Inferior parietal cortex (tissue), 1 donor: ENCODE measurements at regions not wholly inside any gene's neighbourhood (a gene's known extent, or its start where the extent isn't known, plus 50 kb on each side); places are given as distances from the start of the nearest gene placed in this dataset.

Experiments used
- DNase-seq: peaks from one replicate; pipeline ENCODE4 v3.0.0-alpha.2; 2016; ENCODE audit errors: extremely low spot score

DNA sequence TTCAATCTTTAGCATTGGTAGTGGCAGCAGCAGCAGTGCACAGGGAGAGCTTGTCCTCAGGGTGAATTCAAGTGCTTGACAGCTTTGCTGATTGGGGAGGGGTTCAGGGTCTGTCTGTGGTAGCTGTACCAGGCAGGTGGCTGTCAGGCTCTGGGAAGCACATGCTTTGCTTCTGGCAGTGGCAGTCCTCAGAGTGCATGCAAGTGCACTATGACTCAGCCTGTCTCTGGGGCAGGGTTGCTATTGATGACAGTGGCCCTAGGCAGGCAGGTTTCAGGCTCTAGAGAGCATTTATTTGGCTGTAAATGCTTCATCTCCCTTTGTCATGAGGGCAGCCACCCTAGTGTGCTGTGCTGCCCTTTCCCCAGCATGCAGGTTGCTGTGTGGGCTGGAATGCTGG, 251.9 kb upstream of the LRRC7 start:
- DNase-seq = no peak

DNA sequence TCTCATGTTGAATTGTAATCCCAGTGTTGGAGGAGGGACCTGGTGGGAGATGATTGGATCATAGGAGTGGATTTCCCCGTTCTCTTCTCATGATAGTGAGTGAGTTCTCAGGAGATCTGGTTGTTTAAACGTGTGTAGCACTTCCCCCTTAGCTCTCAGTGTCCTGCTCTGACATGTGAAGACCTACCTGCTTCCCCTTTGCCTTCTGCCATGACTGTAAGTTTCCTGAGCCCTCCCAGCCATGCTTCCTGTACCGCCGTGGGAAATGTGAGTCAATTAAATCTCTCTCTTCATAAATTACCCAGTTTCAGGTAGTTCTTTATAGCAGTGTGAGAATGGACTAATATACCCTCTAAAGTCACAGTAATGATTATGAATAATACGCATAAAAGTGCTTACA, 248.4 kb upstream of the LRRC7 start:
- no peak for DNase-seq

DNA sequence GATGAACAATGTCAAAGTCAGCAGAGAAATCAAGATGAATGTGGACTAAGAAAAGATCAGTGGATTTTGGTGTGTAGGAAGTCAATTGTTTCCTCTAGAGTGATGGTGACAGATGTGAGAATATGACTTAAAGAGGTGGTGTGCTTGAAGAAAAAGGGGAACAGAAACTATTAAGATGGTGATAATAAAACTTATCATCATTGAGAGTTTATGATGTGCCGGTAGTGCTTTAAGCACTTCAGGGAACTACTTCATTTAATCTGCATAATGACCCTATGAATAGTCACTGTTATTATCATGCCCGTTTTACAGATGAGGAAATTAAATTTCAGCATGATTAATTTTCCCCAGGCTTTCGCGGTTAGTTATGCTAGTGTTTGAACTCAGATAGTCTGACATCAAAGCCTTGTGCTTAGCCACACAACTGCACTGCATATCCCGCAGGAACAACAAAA, 246.9 kb upstream of the LRRC7 start:
- no peak for DNase-seq

DNA sequence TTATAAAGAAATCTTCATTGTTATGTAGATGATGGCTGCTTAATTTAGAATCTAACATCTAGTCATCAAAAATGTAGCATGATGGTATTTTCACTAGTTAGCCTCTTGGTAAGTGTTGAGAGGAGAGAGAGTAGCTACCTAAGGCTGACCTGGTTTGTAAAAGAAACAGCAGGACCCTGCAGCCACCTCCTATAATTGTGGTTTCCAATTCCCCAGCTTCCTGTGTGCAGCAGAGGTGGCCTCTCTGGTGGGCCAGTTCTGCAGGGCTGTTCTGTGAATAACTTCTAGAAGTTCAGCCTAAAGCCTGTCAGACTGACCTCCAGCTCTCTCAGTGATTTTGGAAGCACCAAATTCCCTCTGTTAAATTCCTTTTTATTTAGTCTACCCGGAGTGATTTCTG, 246.4 kb upstream of the LRRC7 start:
- no peak for DNase-seq

DNA sequence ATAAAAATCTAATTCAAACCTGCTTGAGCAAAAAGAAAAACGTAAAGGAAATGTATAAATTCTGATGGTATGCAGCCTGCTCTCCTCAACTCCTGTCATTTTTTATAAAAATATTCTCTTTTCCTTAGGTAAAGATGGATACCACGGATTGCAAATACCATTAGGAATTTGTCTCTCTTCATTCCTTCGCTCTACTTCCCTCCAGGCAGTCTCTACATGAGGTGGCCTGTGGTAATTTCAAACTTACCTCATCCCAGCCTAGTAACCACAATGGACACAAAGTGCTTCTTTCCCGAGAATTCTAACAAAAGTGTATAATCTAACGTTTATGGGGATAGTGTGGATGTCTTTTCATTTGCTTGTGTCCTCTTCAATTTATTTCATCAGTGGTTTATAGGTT, 239.5 kb upstream of the LRRC7 start:
- DNase-seq = no peak

DNA sequence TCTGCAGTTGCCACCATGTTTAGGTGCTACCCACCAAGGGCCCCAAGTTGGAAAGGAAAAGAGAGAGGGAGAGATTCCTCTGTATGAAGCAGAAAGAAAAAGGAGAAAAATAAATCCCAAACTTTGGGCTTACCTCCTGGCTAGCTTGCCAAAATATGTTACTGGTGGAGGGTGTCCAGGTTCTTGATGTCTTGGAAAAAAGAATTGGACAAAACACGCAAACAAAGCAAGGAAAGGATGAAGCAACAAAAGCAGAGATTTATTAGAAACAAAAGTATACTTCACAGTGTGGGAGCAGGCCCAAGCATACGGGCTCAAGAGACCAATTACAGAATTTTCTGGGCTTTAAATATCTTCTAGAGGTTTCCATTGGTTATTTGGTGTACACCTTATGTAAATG, 204.5 kb upstream of the LRRC7 start:
- DNase-seq = no peak

DNA sequence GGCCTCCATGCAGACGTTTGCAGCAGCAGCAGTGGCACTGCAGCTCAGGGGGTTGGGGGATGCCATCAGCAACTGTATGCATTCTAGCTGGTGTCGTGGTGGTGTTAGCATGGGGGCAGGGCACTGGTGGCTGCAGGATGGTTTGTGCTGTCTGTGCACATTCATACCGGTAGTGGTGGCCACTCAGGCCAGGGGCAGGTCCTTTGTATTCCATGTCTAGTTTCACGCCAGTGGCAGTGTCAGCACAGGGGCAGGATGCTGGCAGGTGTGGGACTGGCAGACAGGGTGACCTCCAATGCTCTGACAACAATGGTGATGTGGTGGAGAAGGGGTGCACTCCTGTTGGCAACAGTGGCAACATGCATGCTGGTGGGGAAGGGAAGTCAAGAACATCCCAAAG, 194.2 kb upstream of the LRRC7 start:
- DNase-seq = no peak

DNA sequence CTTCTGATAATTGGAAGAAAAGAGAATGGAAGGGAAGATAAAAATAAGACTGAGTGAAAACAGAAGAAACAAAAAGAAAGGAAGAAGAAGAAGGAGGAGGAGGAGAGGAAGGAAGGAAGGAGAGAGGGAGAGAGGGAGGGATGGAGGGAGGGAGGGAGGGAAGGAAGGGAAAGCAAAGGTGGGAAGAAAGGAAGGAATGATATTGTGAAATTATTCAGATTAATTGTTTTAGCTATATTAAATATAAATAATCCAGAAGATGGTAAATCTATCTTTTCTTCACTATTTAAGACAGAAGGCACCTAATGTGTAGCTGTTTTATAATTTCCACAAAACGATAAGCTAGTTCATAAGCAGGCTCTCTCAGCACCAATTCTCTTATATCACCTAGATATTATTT, 191.3 kb upstream of the LRRC7 start:
- DNase-seq = no peak

DNA sequence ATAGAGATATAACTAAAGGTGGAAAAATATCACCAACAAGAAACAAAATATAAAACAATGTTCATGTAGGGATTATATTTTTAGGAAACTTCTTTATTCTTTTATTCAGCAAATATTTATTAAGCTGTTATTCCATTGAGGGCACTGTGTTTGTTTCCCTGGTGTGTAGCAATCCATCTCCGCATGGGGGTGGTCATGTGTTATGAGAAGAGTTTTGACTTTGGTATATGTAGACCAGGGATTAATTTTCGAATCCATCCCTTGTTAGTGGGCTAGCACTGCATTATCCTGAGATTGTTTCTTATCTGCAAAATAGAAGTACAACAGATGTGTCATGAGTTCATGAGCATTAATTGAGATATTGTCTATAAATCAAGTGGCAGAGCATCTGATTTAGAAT, 190.2 kb upstream of the LRRC7 start:
- DNase-seq = no peak

DNA sequence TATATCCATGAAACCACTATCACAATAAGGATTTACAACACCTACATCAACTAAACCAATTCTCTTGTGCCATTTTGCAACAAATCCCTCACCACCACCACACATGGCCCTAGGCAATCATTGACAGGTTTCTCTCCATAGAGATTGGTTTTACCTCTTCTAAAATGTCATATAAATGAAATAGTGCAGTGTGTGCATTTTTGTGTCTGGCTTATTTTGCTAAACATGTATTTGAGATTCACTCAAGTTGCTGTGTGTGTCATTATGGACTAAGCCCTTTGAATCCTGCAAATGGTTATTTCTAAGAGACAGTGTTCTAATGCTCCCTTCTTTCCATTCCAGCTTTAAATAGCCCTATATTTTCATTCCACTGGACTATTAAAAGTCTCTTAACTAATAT, 179.7 kb upstream of the LRRC7 start:
- DNase-seq = no peak

DNA sequence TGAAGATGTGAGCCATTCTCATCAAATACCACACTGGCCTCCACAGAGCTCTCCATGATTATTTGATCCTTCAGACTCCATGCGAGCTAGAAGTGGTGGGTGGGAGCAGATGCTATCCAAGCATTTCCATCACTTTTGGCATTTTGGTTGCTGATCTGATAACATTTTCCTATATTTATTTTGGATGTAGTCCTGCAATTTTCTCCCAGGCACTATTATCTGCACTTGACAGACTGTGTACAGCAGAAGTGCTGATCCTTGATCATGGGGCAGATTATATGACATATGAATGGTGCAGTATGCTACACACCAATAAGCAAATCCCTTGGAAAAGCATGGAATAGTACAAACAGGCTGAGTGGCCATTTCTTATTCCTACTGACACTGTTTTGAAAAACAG, 167.6 kb upstream of the LRRC7 start:
- no peak for DNase-seq

DNA sequence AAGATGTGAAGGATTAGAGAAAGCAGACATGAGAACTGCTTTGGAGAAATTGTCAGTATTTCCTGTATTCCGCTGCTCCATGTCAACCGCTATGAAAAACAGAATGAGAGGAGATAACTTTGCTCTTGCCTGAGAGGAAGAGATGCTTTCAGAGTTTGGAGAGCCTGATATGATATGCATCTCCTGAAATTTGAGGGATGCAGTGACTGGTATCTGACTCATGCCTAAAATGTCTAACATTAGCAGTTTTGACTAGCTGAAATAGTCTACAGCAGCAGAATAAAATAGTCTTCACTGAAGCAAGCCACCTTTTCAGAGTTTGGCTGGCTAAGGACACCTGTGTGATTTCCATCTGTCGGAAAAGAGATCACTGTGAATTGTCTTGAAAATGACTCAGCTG, 165.8 kb upstream of the LRRC7 start:
- DNase-seq = no peak

DNA sequence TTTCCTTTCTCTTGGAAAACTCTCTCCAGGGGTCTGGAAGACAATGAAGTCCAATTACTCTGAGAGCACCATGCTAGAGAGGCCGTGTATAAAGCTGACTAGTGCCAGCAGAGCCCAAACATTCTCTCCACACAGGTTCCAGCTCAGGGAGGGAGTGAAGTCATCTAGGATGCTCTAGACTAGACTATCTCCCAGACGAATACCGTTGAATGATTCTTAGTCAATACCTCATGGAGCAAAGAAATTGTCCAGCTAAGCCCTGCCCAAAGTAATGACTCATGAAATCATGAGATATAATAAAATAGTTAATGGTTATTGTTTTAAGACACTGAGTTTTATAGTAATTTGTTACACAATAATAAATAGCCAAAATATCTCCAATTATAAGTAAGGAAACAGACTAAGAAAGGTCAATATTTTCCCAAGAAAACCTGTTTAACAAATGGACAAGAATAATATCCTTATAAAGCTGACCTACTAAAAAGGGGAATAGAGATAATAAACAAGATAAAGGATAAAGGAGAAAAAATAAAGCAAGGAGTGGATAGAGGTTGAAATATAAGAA, 163.9 kb upstream of the LRRC7 start:
- DNase-seq = no peak

DNA sequence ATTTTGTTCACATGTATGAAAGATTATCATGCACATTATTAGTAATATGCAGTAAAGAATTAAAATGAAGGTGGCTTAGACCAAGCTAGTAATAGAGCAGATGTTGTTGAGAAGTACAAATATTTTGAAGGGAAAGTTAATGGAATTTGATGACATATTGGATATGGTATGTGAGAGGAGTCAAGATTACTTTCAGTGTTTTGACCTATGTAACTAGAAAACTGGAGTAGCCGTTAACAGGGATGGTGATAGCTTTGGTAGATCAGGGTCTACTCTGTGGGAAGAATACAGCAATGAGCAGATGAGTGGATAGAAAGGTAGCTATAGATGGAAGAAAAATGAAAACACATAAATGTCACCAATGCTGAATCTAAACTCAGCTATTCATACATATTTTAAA, 163.2 kb upstream of the LRRC7 start:
- DNase-seq = no peak

DNA sequence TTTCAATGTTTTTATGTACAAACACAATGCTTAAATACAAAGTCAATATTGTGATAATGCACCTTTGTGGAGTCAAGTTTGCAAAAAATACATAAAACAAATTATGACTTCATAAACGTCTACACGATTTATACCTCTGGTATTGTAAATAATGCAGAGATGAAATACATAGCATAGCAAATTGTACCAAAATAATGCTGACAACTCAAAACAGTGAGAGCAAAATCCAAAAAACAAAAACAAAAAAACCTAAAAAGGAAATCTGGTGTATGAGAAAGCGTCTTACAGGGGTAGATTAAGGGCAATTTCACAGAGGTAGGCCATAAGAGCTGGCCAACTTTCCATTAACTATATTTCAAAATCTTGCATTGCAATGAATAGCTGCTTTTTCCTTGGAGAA, 161.5 kb upstream of the LRRC7 start:
- DNase-seq = no peak

DNA sequence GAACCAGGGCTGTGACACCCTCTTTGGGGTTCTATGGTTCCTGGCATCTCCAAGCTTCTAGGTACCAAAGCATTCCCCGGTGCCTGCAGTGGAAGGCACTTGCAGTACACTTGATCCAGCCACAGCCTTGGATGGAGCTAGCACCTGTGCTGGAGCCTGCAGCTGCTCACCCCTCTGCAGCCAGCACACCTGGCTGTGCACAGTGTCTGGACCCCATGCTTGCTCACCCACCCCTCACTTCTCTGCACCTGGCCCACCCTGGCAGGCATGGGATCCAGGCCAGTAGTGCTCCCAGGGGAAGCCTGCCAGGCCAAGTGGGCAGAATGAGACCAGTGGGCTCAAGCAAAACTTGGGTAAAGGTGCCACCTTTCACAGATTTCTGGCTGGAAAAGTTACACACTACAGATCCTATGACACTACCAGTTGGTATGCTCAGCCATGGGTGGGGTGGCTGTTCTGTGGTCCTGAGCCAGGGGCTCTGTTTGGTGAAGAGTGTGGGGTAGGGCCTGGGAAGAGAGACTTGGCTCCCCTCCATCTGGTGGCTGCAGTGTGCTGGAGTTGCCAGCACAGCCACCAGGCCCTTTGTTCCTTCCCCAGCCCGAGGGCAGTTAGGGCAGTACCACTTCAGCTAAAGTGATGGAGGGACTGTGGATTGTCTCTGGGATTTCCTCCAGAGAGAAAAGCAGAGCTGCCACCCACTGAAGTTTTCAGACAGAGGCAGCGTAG, 157.8 kb upstream of the LRRC7 start:
- no peak for DNase-seq

DNA sequence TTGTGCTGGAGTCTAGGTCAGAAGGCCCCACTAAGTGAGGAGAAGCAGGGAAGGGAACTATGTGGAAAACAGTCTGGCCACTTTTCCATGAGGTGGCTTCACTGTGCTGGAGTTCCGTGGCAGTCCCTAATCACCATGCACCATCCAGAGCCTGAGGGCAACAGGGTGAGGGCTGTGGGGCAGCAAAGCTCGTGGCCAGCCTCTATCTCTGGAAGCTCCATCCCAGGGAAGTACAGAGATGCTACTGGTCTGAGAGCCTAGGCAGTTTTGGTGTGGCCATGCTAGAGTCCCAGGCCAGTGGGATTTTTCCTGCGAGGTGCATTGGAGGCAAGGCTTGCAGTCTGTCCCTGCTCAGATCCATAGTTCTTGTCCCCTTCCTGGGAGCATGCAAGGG, 157.3 kb upstream of the LRRC7 start:
- DNase-seq = no peak

DNA sequence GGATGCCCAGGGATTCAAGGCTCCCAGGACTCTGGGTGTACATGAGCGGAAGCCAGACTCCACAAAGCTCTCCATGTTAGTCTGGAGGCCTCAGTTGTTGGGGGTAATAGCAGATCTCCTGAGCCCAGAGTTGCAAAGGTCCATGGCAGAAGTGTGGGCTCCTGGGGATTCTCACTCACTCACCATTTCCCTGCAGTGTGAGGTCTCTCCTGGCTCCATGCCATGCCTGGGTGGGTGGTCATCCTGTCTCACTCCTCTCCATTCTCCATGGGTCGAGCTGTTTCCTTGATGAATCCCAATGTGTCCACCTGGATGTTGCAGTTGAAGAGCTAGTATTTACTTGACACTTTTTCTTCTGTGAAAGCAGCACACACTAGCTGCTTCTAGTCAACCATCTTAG, 156.8 kb upstream of the LRRC7 start:
- DNase-seq = no peak

DNA sequence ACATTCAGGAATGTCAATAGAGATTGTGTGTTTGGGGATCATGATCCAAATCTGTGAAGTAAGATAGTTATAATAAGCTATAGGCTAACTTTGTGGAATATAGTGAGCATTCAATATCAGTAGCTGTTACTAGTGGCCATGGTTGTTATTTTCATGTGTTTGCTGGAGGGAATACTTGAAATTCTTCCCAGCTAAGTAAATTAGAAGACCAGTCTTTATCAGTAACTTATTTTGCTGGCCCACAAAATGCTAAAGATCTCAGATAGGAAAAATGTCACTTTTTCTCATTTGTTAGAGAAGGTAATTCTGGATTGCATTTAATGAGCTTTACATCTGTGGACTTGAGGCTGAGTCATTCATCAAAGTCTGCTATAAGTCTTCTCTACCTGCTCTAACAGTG, 156.1 kb upstream of the LRRC7 start:
- no peak for DNase-seq

DNA sequence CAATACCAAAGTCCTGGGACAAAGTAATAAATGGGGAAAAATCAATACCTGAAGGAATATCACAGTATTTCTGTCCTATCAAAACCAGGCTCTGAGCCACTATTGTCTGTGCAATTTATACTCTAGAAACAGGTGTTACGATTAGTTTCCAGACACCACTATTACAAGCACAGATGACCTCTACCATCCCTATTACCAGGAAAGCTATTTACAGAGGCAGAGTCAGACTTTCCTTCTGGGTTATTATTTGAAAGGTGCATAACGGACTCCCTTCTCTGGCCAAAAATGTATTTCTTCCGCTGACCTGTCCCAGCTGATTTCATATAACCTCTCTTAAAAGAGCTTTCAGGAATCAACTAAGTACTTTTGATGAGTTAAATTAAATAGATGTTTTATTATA, 154.6 kb upstream of the LRRC7 start:
- no peak for DNase-seq

DNA sequence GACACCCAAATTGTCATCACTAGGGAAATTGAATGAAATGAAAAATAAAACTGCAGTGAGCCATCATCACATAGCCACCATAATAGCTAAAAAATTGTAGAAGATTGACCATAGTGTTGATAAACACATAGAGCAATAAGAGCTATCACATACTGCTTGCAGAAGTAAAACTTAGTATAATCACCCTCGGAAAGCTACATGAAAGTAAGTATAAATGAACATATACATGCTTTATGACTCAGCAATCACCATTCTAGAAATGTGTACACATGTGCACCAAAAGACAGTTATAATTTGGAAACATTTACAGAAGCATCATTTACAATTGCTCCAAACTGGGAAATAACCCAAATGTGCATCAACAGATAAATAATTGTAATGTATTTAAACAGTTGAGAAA, 153.1 kb upstream of the LRRC7 start:
- DNase-seq = no peak

DNA sequence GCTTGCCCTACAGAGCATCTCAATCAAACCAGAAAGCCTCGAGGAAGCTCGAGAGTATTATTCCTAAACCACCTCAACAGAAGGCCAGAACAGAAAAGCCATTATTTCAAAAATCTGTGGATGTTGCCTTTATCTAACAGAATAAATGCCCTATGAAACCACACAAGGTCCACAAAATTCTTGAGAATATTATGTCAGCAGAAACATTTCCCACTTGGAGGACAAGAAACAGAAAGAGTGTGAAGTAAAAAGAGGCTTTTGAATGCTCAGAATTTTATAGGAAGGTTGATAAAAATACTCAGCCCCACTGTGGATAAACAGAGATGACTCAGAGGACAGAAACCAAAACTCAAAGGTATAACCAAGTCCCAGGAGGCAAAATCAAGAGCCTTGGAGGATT, 146.4 kb upstream of the LRRC7 start:
- DNase-seq = no peak

DNA sequence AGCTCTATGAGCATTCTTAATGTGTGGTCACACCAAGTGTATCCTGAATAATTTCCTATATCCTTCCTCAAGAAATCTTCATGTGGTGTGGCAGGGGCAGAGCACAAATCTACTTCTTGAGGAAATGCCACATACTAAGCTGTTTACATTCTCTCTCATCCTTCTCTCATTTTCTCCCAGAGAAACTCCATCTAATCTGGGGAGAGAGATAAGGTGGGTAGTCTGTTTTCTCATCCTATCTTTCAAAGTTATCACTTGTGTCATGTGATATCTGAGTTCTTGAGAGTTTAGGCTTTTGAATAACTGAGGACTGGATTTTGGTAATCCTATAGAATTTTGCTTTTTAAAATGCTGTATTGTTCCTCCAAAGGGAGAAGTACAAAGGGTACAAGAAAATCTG, 141.9 kb upstream of the LRRC7 start:
- no peak for DNase-seq

DNA sequence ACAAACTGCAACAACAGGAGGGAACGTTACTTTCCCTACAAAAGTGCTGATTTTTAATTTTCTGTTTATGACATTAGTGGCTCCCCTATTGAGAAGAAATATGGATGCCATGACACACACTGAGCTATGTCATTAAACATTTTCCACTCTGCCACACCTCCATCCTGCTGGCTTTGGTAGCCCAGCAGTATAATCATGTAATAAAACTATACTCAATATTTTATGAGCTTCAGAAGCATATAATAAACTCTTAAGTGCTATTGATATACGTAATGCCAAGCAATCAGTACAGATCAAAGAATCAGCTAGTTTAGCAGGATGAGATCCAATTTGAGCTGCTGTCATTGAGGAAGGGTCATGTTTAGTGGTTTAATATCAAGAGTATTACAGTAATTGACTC, 141.3 kb upstream of the LRRC7 start:
- DNase-seq = no peak
